Kidney epithelial cell (primary cell): ENCODE measurements at regions not wholly inside any gene's neighbourhood (a gene's known extent, or its start where the extent isn't known, plus 50 kb on each side); places are given as distances from the start of the nearest gene placed in this dataset.

Experiments used
- DNase-seq: peaks from one replicate; pipeline ENCODE4 v3.0.0-alpha.2; 2010; ENCODE audit warnings: low read depth
- H3K27me3 ChIP-seq: 2 replicates; pipeline ENCODE4 v1.6.0; 2011; ENCODE audit warnings: low read length; ENCODE audit not compliant: control insufficient read depth, insufficient read depth
- H3K36me3 ChIP-seq: 2 replicates; pipeline ENCODE4 v1.5.1; 2011; ENCODE audit warnings: low read length; ENCODE audit not compliant: control insufficient read depth, insufficient read depth
- H3K4me3 ChIP-seq: 2 replicates; pipeline ENCODE4 v1.5.1; 2011; ENCODE audit warnings: low read depth, mild to moderate bottlenecking, control low read depth, low read length
- TF ChIP-seq, protein P1 (sequence below): IDR thresholded peaks from 2 replicates; pipeline ENCODE4 v1.5.1; 2011; ENCODE audit warnings: mild to moderate bottlenecking, moderate library complexity, low read length, control low read depth, inconsistent platforms; ENCODE audit not compliant: insufficient read depth, poor library complexity, severe bottlenecking

DNA sequence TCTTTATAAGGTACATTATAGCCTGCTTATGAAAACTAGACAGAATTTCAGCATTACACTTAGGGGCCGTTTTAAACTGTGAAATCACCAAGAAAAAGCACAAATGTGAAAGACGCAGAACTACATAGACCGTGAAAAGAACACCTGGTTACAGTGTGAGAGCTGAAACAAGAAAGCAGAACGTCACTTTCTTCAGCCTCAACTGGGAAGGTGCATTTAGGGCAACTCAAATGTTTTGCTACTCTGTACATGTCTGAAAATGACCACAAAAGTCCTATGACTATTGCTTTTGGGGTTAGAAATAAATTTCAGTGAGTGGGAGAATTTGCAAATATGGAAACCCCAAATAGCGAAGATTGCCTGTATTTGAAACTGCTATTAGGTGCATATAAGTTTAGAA is 268.7 kb downstream of the OLFM3 start:
- no peaks in the 10 kb centered on the region for H3K27me3 ChIP-seq
- H3K4me3 ChIP-seq = no peak overlapping the region
- DNase-seq = no peak
- H3K36me3 ChIP-seq = no peaks in the 10 kb centered on the region
- TF ChIP-seq, protein P1, sequence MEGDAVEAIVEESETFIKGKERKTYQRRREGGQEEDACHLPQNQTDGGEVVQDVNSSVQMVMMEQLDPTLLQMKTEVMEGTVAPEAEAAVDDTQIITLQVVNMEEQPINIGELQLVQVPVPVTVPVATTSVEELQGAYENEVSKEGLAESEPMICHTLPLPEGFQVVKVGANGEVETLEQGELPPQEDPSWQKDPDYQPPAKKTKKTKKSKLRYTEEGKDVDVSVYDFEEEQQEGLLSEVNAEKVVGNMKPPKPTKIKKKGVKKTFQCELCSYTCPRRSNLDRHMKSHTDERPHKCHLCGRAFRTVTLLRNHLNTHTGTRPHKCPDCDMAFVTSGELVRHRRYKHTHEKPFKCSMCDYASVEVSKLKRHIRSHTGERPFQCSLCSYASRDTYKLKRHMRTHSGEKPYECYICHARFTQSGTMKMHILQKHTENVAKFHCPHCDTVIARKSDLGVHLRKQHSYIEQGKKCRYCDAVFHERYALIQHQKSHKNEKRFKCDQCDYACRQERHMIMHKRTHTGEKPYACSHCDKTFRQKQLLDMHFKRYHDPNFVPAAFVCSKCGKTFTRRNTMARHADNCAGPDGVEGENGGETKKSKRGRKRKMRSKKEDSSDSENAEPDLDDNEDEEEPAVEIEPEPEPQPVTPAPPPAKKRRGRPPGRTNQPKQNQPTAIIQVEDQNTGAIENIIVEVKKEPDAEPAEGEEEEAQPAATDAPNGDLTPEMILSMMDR = no peak

DNA sequence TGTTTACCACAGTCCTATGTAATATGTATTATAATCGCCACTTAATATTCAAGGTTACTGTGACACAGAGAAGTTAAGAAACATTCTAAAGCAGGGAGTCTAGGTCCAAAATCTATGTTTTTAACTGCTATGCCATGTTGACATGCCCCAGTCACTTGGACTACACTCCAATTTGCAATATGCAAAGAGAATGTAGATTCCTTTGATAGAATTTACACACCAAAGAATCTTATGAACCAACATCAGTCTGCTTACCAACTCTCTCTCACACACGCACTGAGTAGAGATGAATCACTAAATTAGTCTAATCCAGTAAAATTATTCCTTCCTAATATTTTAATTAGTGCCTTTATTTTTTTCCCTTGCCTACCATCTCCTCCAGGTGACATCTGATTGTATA is 266.2 kb downstream of the OLFM3 start:
- Histone ChIP-seq H3K27me3 (no peaks in the 10 kb centered on the region), H3K4me3 (no peak overlapping the region), H3K36me3 (no peaks in the 10 kb centered on the region)
- no peak for DNase-seq
- TF ChIP-seq, protein P1 = no peak

DNA sequence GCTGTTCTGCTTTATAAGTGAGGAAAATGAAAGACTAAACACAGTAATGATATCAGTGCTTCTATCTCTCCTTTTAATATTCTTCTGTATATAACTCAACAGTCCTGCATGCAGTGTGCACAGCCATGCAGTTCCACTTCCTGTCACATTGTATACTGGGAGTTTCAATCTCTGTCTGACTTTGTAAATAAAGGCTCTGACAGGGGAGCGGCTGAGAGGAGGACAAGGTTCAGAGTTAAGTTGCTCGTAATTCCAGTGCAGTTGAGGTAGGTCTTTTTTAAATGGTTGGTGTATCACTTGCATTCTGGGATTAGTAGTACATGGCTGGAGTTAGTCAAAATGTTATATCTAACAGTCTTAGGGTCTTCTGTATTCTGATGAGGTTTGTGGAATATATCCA is 264.5 kb downstream of the OLFM3 start:
- Histone ChIP-seq H3K36me3 (no peaks in the 10 kb centered on the region), H3K27me3 (no peaks in the 10 kb centered on the region), H3K4me3 (no peak overlapping the region)
- TF ChIP-seq, protein P1 = no peak
- no peak for DNase-seq

DNA sequence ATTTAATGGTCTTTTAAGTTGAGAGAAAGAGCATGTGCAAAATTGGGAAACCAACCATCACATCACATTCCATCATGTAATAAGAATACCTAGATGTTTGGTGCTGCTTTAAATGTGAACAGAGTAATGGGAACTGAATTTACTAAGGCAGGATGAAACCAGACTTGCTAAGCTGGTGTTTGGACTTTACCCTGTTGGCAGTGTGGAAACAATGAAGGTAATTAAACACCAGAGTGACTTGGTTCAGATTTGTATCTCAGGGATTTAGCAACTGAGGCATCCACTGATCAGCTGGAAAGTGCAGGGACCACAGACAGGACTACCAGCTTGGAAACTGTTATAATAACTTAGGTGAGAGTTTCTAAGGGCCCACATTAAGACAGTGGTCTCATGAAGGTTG is 263.4 kb downstream of the OLFM3 start:
- no peak for DNase-seq
- TF ChIP-seq, protein P1 = no peak
- no peaks in the 10 kb centered on the region for H3K36me3 ChIP-seq
- H3K4me3 ChIP-seq = no peak overlapping the region
- H3K27me3 ChIP-seq = no peaks in the 10 kb centered on the region

DNA sequence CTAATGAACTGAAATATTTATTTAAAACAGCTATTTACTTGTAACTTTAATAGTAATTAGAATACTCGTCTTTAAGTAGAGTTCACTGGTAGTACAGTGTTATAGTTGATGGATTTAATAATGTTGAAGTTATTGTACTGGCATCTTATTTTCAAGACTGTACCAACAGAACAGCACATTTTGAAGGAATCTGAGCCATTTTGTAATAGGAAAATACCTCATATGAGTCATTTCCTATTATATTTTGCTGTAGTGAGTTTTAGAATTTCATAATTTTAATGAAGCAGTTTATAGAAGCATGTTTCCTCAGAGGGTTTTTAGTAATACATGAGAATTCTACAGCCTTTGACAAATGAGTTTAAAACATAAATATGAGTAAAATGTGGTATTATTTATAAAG is 258.3 kb downstream of the OLFM3 start:
- H3K36me3 ChIP-seq = no peaks in the 10 kb centered on the region
- no peak for DNase-seq
- TF ChIP-seq, protein P1 = no peak
- H3K4me3 ChIP-seq = no peak overlapping the region
- H3K27me3 ChIP-seq = no peaks in the 10 kb centered on the region

DNA sequence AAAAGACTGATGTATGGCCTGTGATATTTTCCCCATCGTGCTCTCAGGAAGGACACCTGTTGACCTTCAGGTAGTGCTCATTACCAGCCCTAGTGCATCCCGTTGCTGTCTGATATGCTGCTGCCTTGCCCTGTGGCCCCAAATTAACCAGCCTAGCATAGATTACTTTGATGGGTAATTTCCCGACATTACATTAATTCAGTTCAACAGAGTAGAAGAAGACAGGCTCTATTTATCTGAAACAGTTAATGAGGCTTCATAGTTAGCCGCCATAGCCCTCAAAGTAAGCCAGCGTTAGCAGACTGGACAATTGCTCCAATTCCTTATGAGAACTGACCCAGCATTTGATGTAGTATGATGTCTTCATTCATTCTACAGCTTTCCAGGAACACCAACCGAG is 257.6 kb downstream of the OLFM3 start:
- TF ChIP-seq, protein P1 = no peak
- Histone ChIP-seq H3K27me3 (no peaks in the 10 kb centered on the region), H3K4me3 (no peak overlapping the region), H3K36me3 (no peaks in the 10 kb centered on the region)
- no peak for DNase-seq
